ENCODE measurements at regions not wholly inside any gene's neighbourhood (a gene's known extent, or its start where the extent isn't known, plus 50 kb on each side); places are given as distances from the start of the nearest gene placed in this dataset.

GRCh38 chr6:109300874-109301273 lies 81.4 kb downstream of the CD164 start:
- TF ChIP-seq HOXA7 (CRISPR knock-in tag; IDR thresholded peaks at IDR 0.05) (no peak), EHMT2 (IDR thresholded peaks at IDR 0.05; ENCODE audit: low read depth) (no peak), REST (IDR thresholded peaks at IDR 0.05) (no peak), ZSCAN20 (CRISPR knock-in tag; IDR thresholded peaks at IDR 0.05) (no peak), HEYL (CRISPR knock-in tag; IDR thresholded peaks at IDR 0.05) (no peak)
- TF ChIP-seq, protein P1, sequence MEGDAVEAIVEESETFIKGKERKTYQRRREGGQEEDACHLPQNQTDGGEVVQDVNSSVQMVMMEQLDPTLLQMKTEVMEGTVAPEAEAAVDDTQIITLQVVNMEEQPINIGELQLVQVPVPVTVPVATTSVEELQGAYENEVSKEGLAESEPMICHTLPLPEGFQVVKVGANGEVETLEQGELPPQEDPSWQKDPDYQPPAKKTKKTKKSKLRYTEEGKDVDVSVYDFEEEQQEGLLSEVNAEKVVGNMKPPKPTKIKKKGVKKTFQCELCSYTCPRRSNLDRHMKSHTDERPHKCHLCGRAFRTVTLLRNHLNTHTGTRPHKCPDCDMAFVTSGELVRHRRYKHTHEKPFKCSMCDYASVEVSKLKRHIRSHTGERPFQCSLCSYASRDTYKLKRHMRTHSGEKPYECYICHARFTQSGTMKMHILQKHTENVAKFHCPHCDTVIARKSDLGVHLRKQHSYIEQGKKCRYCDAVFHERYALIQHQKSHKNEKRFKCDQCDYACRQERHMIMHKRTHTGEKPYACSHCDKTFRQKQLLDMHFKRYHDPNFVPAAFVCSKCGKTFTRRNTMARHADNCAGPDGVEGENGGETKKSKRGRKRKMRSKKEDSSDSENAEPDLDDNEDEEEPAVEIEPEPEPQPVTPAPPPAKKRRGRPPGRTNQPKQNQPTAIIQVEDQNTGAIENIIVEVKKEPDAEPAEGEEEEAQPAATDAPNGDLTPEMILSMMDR (IDR thresholded peaks at IDR 0.05) = no peak
- TF ChIP-seq, protein P2, sequence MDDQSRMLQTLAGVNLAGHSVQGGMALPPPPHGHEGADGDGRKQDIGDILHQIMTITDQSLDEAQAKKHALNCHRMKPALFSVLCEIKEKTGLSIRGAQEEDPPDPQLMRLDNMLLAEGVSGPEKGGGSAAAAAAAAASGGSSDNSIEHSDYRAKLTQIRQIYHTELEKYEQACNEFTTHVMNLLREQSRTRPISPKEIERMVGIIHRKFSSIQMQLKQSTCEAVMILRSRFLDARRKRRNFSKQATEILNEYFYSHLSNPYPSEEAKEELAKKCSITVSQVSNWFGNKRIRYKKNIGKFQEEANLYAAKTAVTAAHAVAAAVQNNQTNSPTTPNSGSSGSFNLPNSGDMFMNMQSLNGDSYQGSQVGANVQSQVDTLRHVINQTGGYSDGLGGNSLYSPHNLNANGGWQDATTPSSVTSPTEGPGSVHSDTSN (IDR thresholded peaks at IDR 0.05) = no peak

All from A549 (cell line).